A673 (cell line): ENCODE measurements at regions not wholly inside any gene's neighbourhood (a gene's known extent, or its start where the extent isn't known, plus 50 kb on each side); places are given as distances from the start of the nearest gene placed in this dataset.

Experiments
- BruUV-seq: library from RNA; stranded (reverse); fragments of 400-500 nt; replicated peaks from 2 replicates; lab custom pipeline; 2021; lab: Mats Ljungman, UMichigan
- CTCF ChIA-PET: fragments of 300-600 bp; sonication (Branson Sonifier 250); formaldehyde crosslinking; loops from one replicate; lab custom pipeline; 2022; ENCODE audit warnings: antibody characterized with exemption; lab: Charles Lee
- POLR2A ChIA-PET: fragments of 300-600 bp; sonication (Branson Sonifier 250); formaldehyde crosslinking; loops from one replicate; lab custom pipeline; 2022; ENCODE audit warnings: antibody characterized with exemption; ENCODE audit not compliant: low non-redundant PET; lab: Charles Lee
- DNase-seq: peaks from one replicate; pipeline ENCODE4 v3.0.0-alpha.2; 2015; ENCODE audit warnings: low spot score
- H3K27ac ChIP-seq: fragments of 200-600 bp; sonication (generic); 2 replicates; pipeline ENCODE4 v1.5.1; 2016; ENCODE audit warnings: mixed run types, low read depth, mild to moderate bottlenecking, mixed read lengths, antibody characterized with exemption, low read length; ENCODE audit not compliant: poor library complexity, severe bottlenecking
- H3K27me3 ChIP-seq: fragments of 200-600 bp; sonication (generic); replicated peaks from 2 replicates; pipeline ENCODE4 v1.6.1; 2017; ENCODE audit warnings: mixed run types, low read depth, mild to moderate bottlenecking, mixed read lengths, antibody characterized with exemption, low read length; ENCODE audit not compliant: insufficient read depth, poor library complexity
- H3K36me3 ChIP-seq: fragments of 200-600 bp; sonication (generic); 2 replicates; pipeline ENCODE4 v1.6.1; 2016; ENCODE audit warnings: mixed run types, mild to moderate bottlenecking, mixed read lengths, antibody characterized with exemption, low read length; ENCODE audit not compliant: insufficient read depth, poor library complexity, severe bottlenecking
- H3K4me1 ChIP-seq: fragments of 200-600 bp; sonication (generic); 2 replicates; pipeline ENCODE4 v1.6.1; 2017; ENCODE audit warnings: mixed run types, mild to moderate bottlenecking, mixed read lengths, antibody characterized with exemption, low read length; ENCODE audit not compliant: insufficient read depth, poor library complexity, severe bottlenecking
- H3K4me3 ChIP-seq: fragments of 200-600 bp; sonication (generic); 2 replicates; pipeline ENCODE4 v1.5.1; 2016; ENCODE audit warnings: low read depth, mixed run types, mild to moderate bottlenecking, mixed read lengths, low read length; ENCODE audit not compliant: poor library complexity, severe bottlenecking
- H3K9me3 ChIP-seq: fragments of 200-600 bp; sonication (generic); 2 replicates; pipeline ENCODE4 v1.6.1; 2016; ENCODE audit warnings: mixed run types, low read depth, mild to moderate bottlenecking, mixed read lengths, antibody characterized with exemption, low read length; ENCODE audit not compliant: poor library complexity, severe bottlenecking
- CTCF ChIP-seq: fragments of 300-800, 200-600 bp; sonication (generic); conservative IDR thresholded peaks from 2 replicates; pipeline ENCODE4 v1.5.1; 2017; ENCODE audit warnings: low read depth, mild to moderate bottlenecking, antibody characterized with exemption, low read length, moderate library complexity, mixed read lengths
- EZH2 ChIP-seq: fragments of 200-600 bp; sonication (generic); IDR thresholded peaks from 2 replicates; pipeline ENCODE4 v1.6.1; 2017; ENCODE audit warnings: borderline replicate concordance, low read depth, mild to moderate bottlenecking, mixed read lengths, antibody characterized with exemption, low read length; ENCODE audit not compliant: poor library complexity, severe bottlenecking
- intact Hi-C: fragments of 100-400 bp; cut with micrococcal nuclease; formaldehyde crosslinking; loops from one replicate; pipeline ENCODE4 v1.10.0; 2022; ENCODE audit not compliant: unreplicated experiment

- ChIA-PET CTCF (no interaction called here), POLR2A (no interaction called here)
- DNase-seq = no peak
- no peak overlapping the region for H3K27ac ChIP-seq
- H3K4me1 ChIP-seq = no peaks in the 10 kb centered on the region
- intact Hi-C loops = no loop called here
- peaks cover 2% of the 10 kb centered on the region for H3K27me3 ChIP-seq
- no peak overlapping the region for H3K4me3 ChIP-seq
- TF ChIP-seq EZH2 (no peak), CTCF (no peak)
- H3K9me3 ChIP-seq = no peaks in the 10 kb centered on the region
- BruUV-seq = no TSS peak
- H3K36me3 ChIP-seq = no peaks in the 10 kb centered on the region
These were observed 740.6 kb downstream of the KCNT2 start for GRCh38 chr1:195867638-195868037.

GRCh38 chr1:195866781-195867222 lies 741.4 kb downstream of the KCNT2 start:
- H3K27ac ChIP-seq = no peak overlapping the region
- ChIA-PET POLR2A (no interaction called here), CTCF (no interaction called here)
- intact Hi-C loops = no loop called here
- peaks cover 2% of the 10 kb centered on the region for H3K27me3 ChIP-seq
- no peaks in the 10 kb centered on the region for H3K9me3 ChIP-seq
- no peak for TF ChIP-seq CTCF
- no peak for TF ChIP-seq EZH2
- no peak for DNase-seq
- no TSS peak for BruUV-seq
- no peaks in the 10 kb centered on the region for H3K36me3 ChIP-seq
- H3K4me1 ChIP-seq = no peaks in the 10 kb centered on the region
- H3K4me3 ChIP-seq = no peak overlapping the region

GRCh38 chr1:195866091-195866780 lies 742.0 kb downstream of the KCNT2 start:
- DNase-seq = no peak
- BruUV-seq = no TSS peak
- TF ChIP-seq EZH2 = no peak
- no peak for TF ChIP-seq CTCF
- intact Hi-C loops = no loop called here
- Histone ChIP-seq H3K4me3 (no peak overlapping the region), H3K9me3 (no peaks in the 10 kb centered on the region), H3K27ac (no peak overlapping the region), H3K27me3 (peaks cover 2% of the 10 kb centered on the region), H3K36me3 (no peaks in the 10 kb centered on the region), H3K4me1 (no peaks in the 10 kb centered on the region)
- CTCF ChIA-PET = no interaction called here
- POLR2A ChIA-PET = no interaction called here
